GM12878 (cell line): ENCODE measurements at regions not wholly inside any gene's neighbourhood (a gene's known extent, or its start where the extent isn't known, plus 50 kb on each side); places are given as distances from the start of the nearest gene placed in this dataset.

Experiments used
- BCLAF1 ChIP-seq: fragments of 450-650 bp; IDR thresholded peaks from 2 replicates; pipeline ENCODE4 v1.6.1; 2017; ENCODE audit warnings: antibody characterized with exemption, mild to moderate bottlenecking, moderate library complexity
- MXI1 ChIP-seq: fragments of 150-350 bp; IDR thresholded peaks from 2 replicates; pipeline ENCODE4 v1.6.1; 2011; ENCODE audit warnings: low read depth, mild to moderate bottlenecking, inconsistent platforms, low read length, improper control_type of control experiment
- NKRF ChIP-seq: fragments of 450-650 bp; conservative IDR thresholded peaks from 2 replicates; pipeline ENCODE4 v1.6.1; 2017; ENCODE audit warnings: mild to moderate bottlenecking, moderate library complexity
- ZNF687 ChIP-seq: fragments of 450-650 bp; IDR thresholded peaks from 2 replicates; pipeline ENCODE4 v1.6.1; 2017; ENCODE audit warnings: mild to moderate bottlenecking, moderate library complexity

- TF ChIP-seq NKRF = no peak
- TF ChIP-seq MXI1 = no peak
- TF ChIP-seq BCLAF1 = no peak
- no peak for TF ChIP-seq ZNF687
These were observed 137.1 kb upstream of the ADAMTS19 start (continued) for GRCh38 chr5:129322968-129323367.
